ENCODE measurements at regions not wholly inside any gene's neighbourhood (a gene's known extent, or its start where the extent isn't known, plus 50 kb on each side); places are given as distances from the start of the nearest gene placed in this dataset.

GRCh38 chr11:32171445-32171844, 80.6 kb downstream of the RCN1 start:
- Histone ChIP-seq H3K9me3 (no peaks in the 10 kb centered on the region), H3K27me3 (replicated peaks in 1 of 2; ENCODE audit: control insufficient read depth in 2 of 2, extremely low read depth in 1 of 2, insufficient read depth in 2 of 2, low read length in 1 of 2) (peaks cover 0 to 5% of the 10 kb centered on the region in 2 experiments), H3K4me1 (ENCODE audit: control insufficient read depth in 1 of 2, extremely low read depth in 1 of 2, insufficient read depth in 2 of 2, low read length in 2 of 2) (peaks cover 5 to 13% of the 10 kb centered on the region in 2 experiments), H3K4me3 (ENCODE audit: control insufficient read depth in 1 of 2, extremely low read depth in 1 of 2, low read length in 1 of 2) (no peak overlapping the region), H3K36me3 (ENCODE audit: control insufficient read depth in 2 of 2, extremely low read depth in 1 of 2, insufficient read depth in 1 of 2, low read length in 1 of 2) (no peaks in the 10 kb centered on the region), H3K27ac (ENCODE audit: low read length) (no peak overlapping the region)
- no peaks in the 10 kb centered on the region for H3K9me3 Mint-ChIP-seq
- WGBS (ENCODE audit: insufficient coverage): 70% methylated on average over 2 of the region's 6 CpGs
- no peaks in the 10 kb centered on the region for H3K36me3 Mint-ChIP-seq
- no peak overlapping the region for H3K27ac Mint-ChIP-seq
- DNase-seq: no peak
- no peak for ATAC-seq (replicated peaks in 1 of 4)
- H3K27me3 Mint-ChIP-seq: no peaks in the 10 kb centered on the region
- peaks cover 15 to 32% (median 20%) of the 10 kb centered on the region in 3 donors for H3K4me1 Mint-ChIP-seq
- ChIA-PET POLR2A (no interaction called here), CTCF (interaction anchor here in 1 of 2 donors (0.6 to 1.2 kb wide), 3 partner anchors 128 to 1015 kb away, joined by 3 to 7 read pairs (median 3); no protein-coding TSS in a partner anchor)
- no peak overlapping the region for H3K4me3 Mint-ChIP-seq

GRCh38 chr11:32172041-32172847, 81.4 kb downstream of the RCN1 start:
- CTCF ChIA-PET: interaction anchor here in 1 of 2 donors (0.6 to 0.7 kb wide), 2 partner anchors 160 to 1015 kb away, joined by 3 to 7 read pairs; no protein-coding TSS in a partner anchor
- Mint-ChIP-seq H3K9me3 (no peaks in the 10 kb centered on the region), H3K27ac (no peak overlapping the region), H3K4me3 (no peak overlapping the region), H3K4me1 (peaks cover 15 to 32% (median 20%) of the 10 kb centered on the region in 3 donors), H3K27me3 (no peaks in the 10 kb centered on the region), H3K36me3 (no peaks in the 10 kb centered on the region)
- no peak overlapping the region for H3K27ac ChIP-seq (ENCODE audit: low read length)
- H3K27me3 ChIP-seq (replicated peaks in 1 of 2; ENCODE audit: control insufficient read depth in 2 of 2, extremely low read depth in 1 of 2, insufficient read depth in 2 of 2, low read length in 1 of 2): peaks cover 0 to 5% of the 10 kb centered on the region in 2 experiments
- POLR2A ChIA-PET: no interaction called here
- H3K4me3 ChIP-seq (ENCODE audit: control insufficient read depth in 1 of 2, extremely low read depth in 1 of 2, low read length in 1 of 2): no peak overlapping the region
- no peaks in the 10 kb centered on the region for H3K9me3 ChIP-seq
- peaks cover 5 to 13% of the 10 kb centered on the region in 2 experiments for H3K4me1 ChIP-seq (ENCODE audit: control insufficient read depth in 1 of 2, extremely low read depth in 1 of 2, insufficient read depth in 2 of 2, low read length in 2 of 2)
- no peak for ATAC-seq (replicated peaks in 1 of 4)
- WGBS (ENCODE audit: insufficient coverage): 61% methylated on average over 4 of the region's 9 CpGs
- H3K36me3 ChIP-seq (ENCODE audit: control insufficient read depth in 2 of 2, extremely low read depth in 1 of 2, insufficient read depth in 1 of 2, low read length in 1 of 2): no peaks in the 10 kb centered on the region
- no peak for DNase-seq

- H3K27ac ChIP-seq (ENCODE audit: low read length): no peak overlapping the region
- 75% methylated on average over 19 of the region's 22 CpGs for WGBS (ENCODE audit: insufficient coverage)
- Mint-ChIP-seq H3K27ac (no peak overlapping the region), H3K36me3 (no peaks in the 10 kb centered on the region), H3K27me3 (peaks cover 0 to 3% of the 10 kb centered on the region in 2 donors), H3K9me3 (no peaks in the 10 kb centered on the region), H3K4me3 (no peak overlapping the region), H3K4me1 (peaks cover 15 to 30% (median 20%) of the 10 kb centered on the region in 3 donors)
- POLR2A ChIA-PET: no interaction called here
- H3K36me3 ChIP-seq (ENCODE audit: control insufficient read depth in 2 of 2, extremely low read depth in 1 of 2, insufficient read depth in 1 of 2, low read length in 1 of 2): no peaks in the 10 kb centered on the region
- CTCF ChIA-PET: interaction anchor here (0.6 to 1.0 kb wide), 3 partner anchors 114 to 123 kb away, joined by 3 to 4 read pairs (median 3); no protein-coding TSS in a partner anchor
- H3K27me3 ChIP-seq (replicated peaks in 1 of 2; ENCODE audit: control insufficient read depth in 2 of 2, extremely low read depth in 1 of 2, insufficient read depth in 2 of 2, low read length in 1 of 2): peaks cover 0 to 5% of the 10 kb centered on the region in 2 experiments
- ATAC-seq (replicated peaks in 1 of 4): no peak
- no peaks in the 10 kb centered on the region for H3K9me3 ChIP-seq
- H3K4me1 ChIP-seq (ENCODE audit: control insufficient read depth in 1 of 2, extremely low read depth in 1 of 2, insufficient read depth in 2 of 2, low read length in 2 of 2): peaks cover 5 to 13% of the 10 kb centered on the region in 2 experiments
- DNase-seq: peak in 3 of 35 experiments; percentile 2 to 35 (median 5)
- H3K4me3 ChIP-seq (ENCODE audit: control insufficient read depth in 1 of 2, extremely low read depth in 1 of 2, low read length in 1 of 2): no peak overlapping the region
Measured at GRCh38 chr11:32172848-32173834, 82.3 kb downstream of the RCN1 start.

- Mint-ChIP-seq H3K27me3 (peaks cover 0 to 11% of the 10 kb centered on the region in 2 donors), H3K4me3 (no peak overlapping the region), H3K9me3 (no peaks in the 10 kb centered on the region), H3K4me1 (peaks cover 9 to 22% (median 13%) of the 10 kb centered on the region in 3 donors), H3K27ac (no peak overlapping the region), H3K36me3 (no peaks in the 10 kb centered on the region)
- Histone ChIP-seq H3K27ac (ENCODE audit: low read length) (no peak overlapping the region), H3K4me3 (ENCODE audit: control insufficient read depth in 1 of 2, extremely low read depth in 1 of 2, low read length in 1 of 2) (no peak overlapping the region), H3K4me1 (ENCODE audit: control insufficient read depth in 1 of 2, extremely low read depth in 1 of 2, insufficient read depth in 2 of 2, low read length in 2 of 2) (peaks cover 5 to 8% of the 10 kb centered on the region in 2 experiments), H3K36me3 (ENCODE audit: control insufficient read depth in 2 of 2, extremely low read depth in 1 of 2, insufficient read depth in 1 of 2, low read length in 1 of 2) (no peaks in the 10 kb centered on the region), H3K9me3 (no peaks in the 10 kb centered on the region), H3K27me3 (replicated peaks in 1 of 2; ENCODE audit: control insufficient read depth in 2 of 2, extremely low read depth in 1 of 2, insufficient read depth in 2 of 2, low read length in 1 of 2) (peaks cover 0 to 5% of the 10 kb centered on the region in 2 experiments)
- no peak for DNase-seq
- POLR2A ChIA-PET: no interaction called here
- CTCF ChIA-PET: interaction anchor here (0.6 to 4.7 kb wide), 4 partner anchors 114 to 123 kb away, joined by 3 to 77 read pairs (median 4); no protein-coding TSS in a partner anchor
- no peak for ATAC-seq (replicated peaks in 1 of 4)
Measured at GRCh38 chr11:32173977-32174376, 83.1 kb downstream of the RCN1 start.

- Mint-ChIP-seq H3K36me3 (no peaks in the 10 kb centered on the region), H3K4me3 (no peak overlapping the region), H3K27me3 (peaks cover 4 to 16% of the 10 kb centered on the region in 2 donors), H3K9me3 (no peaks in the 10 kb centered on the region), H3K27ac (no peak overlapping the region), H3K4me1 (peaks cover 0 to 7% (median 4%) of the 10 kb centered on the region in 3 donors)
- no peaks in the 10 kb centered on the region for H3K9me3 ChIP-seq
- CTCF ChIA-PET: interaction anchor here (0.5 to 4.7 kb wide), 33 partner anchors 8 to 1069 kb away, joined by 3 to 77 read pairs (median 3); no protein-coding TSS in a partner anchor
- ATAC-seq (replicated peaks in 1 of 4) (peak; percentile 60 to 74 (median 68)), DNase-seq (peak; percentile 29 to 87 (median 66))
- H3K4me1 ChIP-seq (ENCODE audit: control insufficient read depth in 1 of 2, extremely low read depth in 1 of 2, insufficient read depth in 2 of 2, low read length in 2 of 2): peaks cover 0 to 3% of the 10 kb centered on the region in 2 experiments
- 0% methylated on average over 1 of the region's 8 CpGs for WGBS (ENCODE audit: insufficient coverage)
- POLR2A ChIA-PET: no interaction called here
- no peak overlapping the region for H3K4me3 ChIP-seq (ENCODE audit: control insufficient read depth in 1 of 2, extremely low read depth in 1 of 2, low read length in 1 of 2)
- H3K27me3 ChIP-seq (replicated peaks in 1 of 2; ENCODE audit: control insufficient read depth in 2 of 2, extremely low read depth in 1 of 2, insufficient read depth in 2 of 2, low read length in 1 of 2): peaks cover 0 to 7% of the 10 kb centered on the region in 2 experiments
- H3K27ac ChIP-seq (ENCODE audit: low read length): no peak overlapping the region
- H3K36me3 ChIP-seq (ENCODE audit: control insufficient read depth in 2 of 2, extremely low read depth in 1 of 2, insufficient read depth in 1 of 2, low read length in 1 of 2): no peaks in the 10 kb centered on the region
Measured at GRCh38 chr11:32176223-32176934, 85.5 kb downstream of the RCN1 start.

All from T-cell (primary cell).